T-helper 1 cell treated with Interleukin-12 subunit alpha and Interleukin-12 subunit beta and Interleukin-4 antibody, amounts not matched to agents 30 ng/mL and 1 ng/mL, for 36 hours (primary cell): ENCODE measurements at regions not wholly inside any gene's neighbourhood (a gene's known extent, or its start where the extent isn't known, plus 50 kb on each side); places are given as distances from the start of the nearest gene placed in this dataset.

Source experiments
- intact Hi-C: fragments of 100-400 bp; cut with micrococcal nuclease; formaldehyde crosslinking; loops from one replicate; pipeline ENCODE4 v1.15.1; 2024

GRCh38 chr14:100398044-100398443, 74.9 kb downstream of the SLC25A47 start:
- intact Hi-C loops: no loop called here

GRCh38 chr14:100399052-100399849, 76.1 kb downstream of the SLC25A47 start:
- intact Hi-C loops: no loop called here

GRCh38 chr14:100400115-100400514, 77.0 kb downstream of the SLC25A47 start:
- intact Hi-C loops: no loop called here

- intact Hi-C loops: no loop called here
Measured at GRCh38 chr14:100401031-100401692, 78.0 kb downstream of the SLC25A47 start.

- intact Hi-C loops: no loop called here
Measured at GRCh38 chr14:100401792-100402191, 78.7 kb downstream of the SLC25A47 start.

- intact Hi-C loops: no loop called here
Measured at GRCh38 chr14:100402631-100403030, 79.5 kb downstream of the SLC25A47 start.

GRCh38 chr14:100403105-100403504, 80.0 kb downstream of the SLC25A47 start:
- intact Hi-C loops: no loop called here

- intact Hi-C loops: no loop called here
Measured at GRCh38 chr14:100403802-100404365, 80.7 kb downstream of the SLC25A47 start.

GRCh38 chr14:100404419-100404818, 81.3 kb downstream of the SLC25A47 start:
- intact Hi-C loops: no loop called here

GRCh38 chr14:100405760-100406455, 82.8 kb downstream of the SLC25A47 start:
- intact Hi-C loops: no loop called here

- intact Hi-C loops: no loop called here
Measured at GRCh38 chr14:100406505-100407131, 83.5 kb downstream of the SLC25A47 start.

- intact Hi-C loops: no loop called here
Measured at GRCh38 chr14:100407376-100408102, 84.4 kb downstream of the SLC25A47 start.

- intact Hi-C loops: no loop called here
Measured at GRCh38 chr14:100408350-100409002, 85.3 kb downstream of the SLC25A47 start.

GRCh38 chr14:100409003-100409360, 85.8 kb downstream of the SLC25A47 start:
- intact Hi-C loops: no loop called here

GRCh38 chr14:100409651-100410050, 86.5 kb downstream of the SLC25A47 start:
- intact Hi-C loops: no loop called here

GRCh38 chr14:100410056-100410565, 87.0 kb downstream of the SLC25A47 start:
- intact Hi-C loops: no loop called here

GRCh38 chr14:100413699-100414098, 90.6 kb downstream of the SLC25A47 start:
- intact Hi-C loops: no loop called here

GRCh38 chr14:100415226-100415625, 92.1 kb downstream of the SLC25A47 start:
- intact Hi-C loops: no loop called here

- intact Hi-C loops: no loop called here
Measured at GRCh38 chr14:100416081-100416680, 93.0 kb downstream of the SLC25A47 start.
